ENCODE measurements at regions not wholly inside any gene's neighbourhood (a gene's known extent, or its start where the extent isn't known, plus 50 kb on each side); places are given as distances from the start of the nearest gene placed in this dataset.
"Not testable (repeated sequence)": the region's sequence is repeated elsewhere in the genome, so short reads cannot be mapped to it uniquely, and the experiment has no call there.

DNA sequence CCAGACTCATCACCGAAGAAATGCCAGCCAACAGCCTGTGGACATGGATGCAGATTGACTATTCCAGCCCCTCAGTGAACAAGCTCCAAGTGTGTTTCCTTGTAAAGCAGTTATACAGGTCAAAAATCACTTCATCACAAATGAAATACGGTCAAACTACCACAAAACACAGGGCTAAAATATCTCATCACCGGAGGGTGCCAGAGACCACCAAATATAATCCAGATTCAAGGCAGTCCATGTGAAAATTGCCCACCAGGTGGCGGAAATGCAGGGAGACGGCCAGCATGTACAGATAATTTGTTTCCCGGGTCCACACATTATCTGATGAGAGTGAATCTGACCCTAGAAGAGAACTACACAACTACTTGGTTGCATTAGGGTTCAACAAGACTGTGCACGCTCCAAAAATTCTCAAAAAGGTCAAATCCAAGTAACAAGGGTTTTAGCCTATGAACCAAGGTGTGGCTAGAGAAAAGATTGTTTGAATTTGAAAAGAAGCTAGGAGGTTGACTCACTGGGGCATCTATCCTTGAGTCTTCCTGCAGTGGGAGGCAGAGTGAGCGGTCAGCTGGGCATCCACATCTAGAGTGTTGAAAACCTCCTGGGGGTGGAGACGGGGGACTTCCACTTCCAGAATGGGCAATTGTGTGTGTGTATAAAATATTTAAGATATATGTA, 71.7 kb downstream of the IGLL5 start:
- Histone ChIP-seq H3K4me3 (ENCODE audit: low read depth, low read length) (no peak overlapping the region), H3K27me3 (ENCODE audit: control insufficient read depth, insufficient read depth, low read length) (peaks cover 15% of the 10 kb centered on the region), H3K36me3 (ENCODE audit: control insufficient read depth, insufficient read depth, low read length) (no peaks in the 10 kb centered on the region)
- DNase-seq (ENCODE audit: low read depth), result peak; percentile 12
- TF ChIP-seq, protein P1, sequence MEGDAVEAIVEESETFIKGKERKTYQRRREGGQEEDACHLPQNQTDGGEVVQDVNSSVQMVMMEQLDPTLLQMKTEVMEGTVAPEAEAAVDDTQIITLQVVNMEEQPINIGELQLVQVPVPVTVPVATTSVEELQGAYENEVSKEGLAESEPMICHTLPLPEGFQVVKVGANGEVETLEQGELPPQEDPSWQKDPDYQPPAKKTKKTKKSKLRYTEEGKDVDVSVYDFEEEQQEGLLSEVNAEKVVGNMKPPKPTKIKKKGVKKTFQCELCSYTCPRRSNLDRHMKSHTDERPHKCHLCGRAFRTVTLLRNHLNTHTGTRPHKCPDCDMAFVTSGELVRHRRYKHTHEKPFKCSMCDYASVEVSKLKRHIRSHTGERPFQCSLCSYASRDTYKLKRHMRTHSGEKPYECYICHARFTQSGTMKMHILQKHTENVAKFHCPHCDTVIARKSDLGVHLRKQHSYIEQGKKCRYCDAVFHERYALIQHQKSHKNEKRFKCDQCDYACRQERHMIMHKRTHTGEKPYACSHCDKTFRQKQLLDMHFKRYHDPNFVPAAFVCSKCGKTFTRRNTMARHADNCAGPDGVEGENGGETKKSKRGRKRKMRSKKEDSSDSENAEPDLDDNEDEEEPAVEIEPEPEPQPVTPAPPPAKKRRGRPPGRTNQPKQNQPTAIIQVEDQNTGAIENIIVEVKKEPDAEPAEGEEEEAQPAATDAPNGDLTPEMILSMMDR (IDR thresholded peaks at IDR 0.05; ENCODE audit: insufficient read depth, low read length, poor library complexity, severe bottlenecking), result peak; percentile 82

- no peak for DNase-seq (ENCODE audit: low read depth)
- H3K4me3 ChIP-seq (ENCODE audit: low read depth, low read length), result no peak overlapping the region
- TF ChIP-seq, protein P1 (IDR thresholded peaks at IDR 0.05; ENCODE audit: insufficient read depth, low read length, poor library complexity, severe bottlenecking), result no peak
- no peaks in the 10 kb centered on the region for H3K36me3 ChIP-seq (ENCODE audit: control insufficient read depth, insufficient read depth, low read length)
- H3K27me3 ChIP-seq (ENCODE audit: control insufficient read depth, insufficient read depth, low read length), result peaks cover 10% of the 10 kb centered on the region
Measured at GRCh38 chr22:22960307-22960706, 72.7 kb downstream of the IGLL5 start.

- TF ChIP-seq, protein P1 (IDR thresholded peaks at IDR 0.05; ENCODE audit: insufficient read depth, low read length, poor library complexity, severe bottlenecking), result no peak
- peaks cover 6% of the 10 kb centered on the region for H3K27me3 ChIP-seq (ENCODE audit: control insufficient read depth, insufficient read depth, low read length)
Measured at GRCh38 chr22:22961574-22961973, 74.0 kb downstream of the IGLL5 start.

DNA sequence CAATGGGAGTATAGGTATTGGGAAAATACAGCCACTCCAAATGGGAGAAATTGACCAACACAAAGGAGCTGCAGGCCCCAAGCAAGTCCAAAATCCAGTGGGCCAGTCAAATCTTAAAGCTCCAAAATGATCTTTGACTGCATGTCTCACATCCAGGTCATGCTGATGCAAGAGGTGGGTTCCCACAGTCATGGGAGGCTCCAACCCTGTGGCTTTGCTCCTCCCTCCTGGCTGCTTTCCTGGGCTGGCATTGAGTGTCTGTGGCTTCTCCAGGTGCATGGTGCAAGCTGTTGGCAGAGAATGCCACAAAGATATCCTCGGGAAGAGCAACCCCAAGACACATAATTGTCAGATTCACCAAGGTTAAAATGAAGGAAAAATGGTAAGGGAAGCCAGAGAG, 80.8 kb downstream of the IGLL5 start:
- H3K4me3 ChIP-seq (ENCODE audit: low read depth, low read length), result no peak overlapping the region

More at GRCh38 chr22:22961574-22961973, 74.0 kb downstream of the IGLL5 start:
- no peak for DNase-seq (ENCODE audit: low read depth)
- Histone ChIP-seq H3K4me3 (ENCODE audit: low read depth, low read length) (no peak overlapping the region), H3K36me3 (ENCODE audit: control insufficient read depth, insufficient read depth, low read length) (no peaks in the 10 kb centered on the region)

GRCh38 chr22:22972605-22973004, 85.0 kb downstream of the IGLL5 start:
- H3K4me3 ChIP-seq (ENCODE audit: low read depth, low read length); DNase-seq (ENCODE audit: low read depth); H3K27me3 ChIP-seq (ENCODE audit: control insufficient read depth, insufficient read depth, low read length): not testable (repeated sequence)

More for the DNA sequence above, 80.8 kb downstream of the IGLL5 start:
- Histone ChIP-seq H3K27me3 (ENCODE audit: control insufficient read depth, insufficient read depth, low read length) (no peaks in the 10 kb centered on the region), H3K36me3 (ENCODE audit: control insufficient read depth, insufficient read depth, low read length) (no peaks in the 10 kb centered on the region)
- TF ChIP-seq, protein P1 (IDR thresholded peaks at IDR 0.05; ENCODE audit: insufficient read depth, low read length, poor library complexity, severe bottlenecking), result no peak
- no peak for DNase-seq (ENCODE audit: low read depth)

GRCh38 chr22:22973336-22973735, 85.7 kb downstream of the IGLL5 start:
- TF ChIP-seq, protein P1 (IDR thresholded peaks at IDR 0.05; ENCODE audit: insufficient read depth, low read length, poor library complexity, severe bottlenecking), result no peak
- DNase-seq (ENCODE audit: low read depth), result no peak
- Histone ChIP-seq H3K4me3 (ENCODE audit: low read depth, low read length) (no peak overlapping the region), H3K27me3 (ENCODE audit: control insufficient read depth, insufficient read depth, low read length) (no peaks in the 10 kb centered on the region), H3K36me3 (ENCODE audit: control insufficient read depth, insufficient read depth, low read length) (no peaks in the 10 kb centered on the region)

More at GRCh38 chr22:22972605-22973004, 85.0 kb downstream of the IGLL5 start:
- H3K36me3 ChIP-seq (ENCODE audit: control insufficient read depth, insufficient read depth, low read length), result not testable (repeated sequence)

Data from kidney epithelial cell (primary cell).